G401.6 (cell line): ENCODE measurements at regions not wholly inside any gene's neighbourhood (a gene's known extent, or its start where the extent isn't known, plus 50 kb on each side); places are given as distances from the start of the nearest gene placed in this dataset.

ENCODE experiments used
- FAIRE-seq: peaks from 2 replicates; lab custom pipeline; 2012; peaks lifted over from hg19 to GRCh38; lab: Jason Lieb, UNC

GRCh38 chr10:107434854-107435253 is 270.3 kb upstream of the SORCS1 start:
- FAIRE-seq: no peak

GRCh38 chr10:107434201-107434600 is 269.7 kb upstream of the SORCS1 start:
- no peak for FAIRE-seq

GRCh38 chr10:107433605-107434004 is 269.1 kb upstream of the SORCS1 start:
- FAIRE-seq: no peak

GRCh38 chr10:107430446-107430845 is 265.9 kb upstream of the SORCS1 start:
- FAIRE-seq: no peak

- FAIRE-seq: no peak
These were observed 262.5 kb upstream of the SORCS1 start for GRCh38 chr10:107427016-107427415.

- no peak for FAIRE-seq
These were observed 261.5 kb upstream of the SORCS1 start for GRCh38 chr10:107425931-107426553.

- no peak for FAIRE-seq
These were observed 260.1 kb upstream of the SORCS1 start for GRCh38 chr10:107424628-107425027.

- FAIRE-seq: no peak
These were observed 259.4 kb upstream of the SORCS1 start for GRCh38 chr10:107423903-107424302.

GRCh38 chr10:107422681-107423080 is 258.2 kb upstream of the SORCS1 start:
- no peak for FAIRE-seq

GRCh38 chr10:107420196-107420595 is 255.7 kb upstream of the SORCS1 start:
- no peak for FAIRE-seq

- no peak for FAIRE-seq
These were observed 253.7 kb upstream of the SORCS1 start for GRCh38 chr10:107418085-107418806.

- FAIRE-seq: no peak
These were observed 252.9 kb upstream of the SORCS1 start for GRCh38 chr10:107417446-107417845.

- no peak for FAIRE-seq
These were observed 250.9 kb upstream of the SORCS1 start for GRCh38 chr10:107415446-107415845.

GRCh38 chr10:107413971-107414370 is 249.5 kb upstream of the SORCS1 start:
- no peak for FAIRE-seq

- peak; percentile 74 for FAIRE-seq
These were observed 245.0 kb upstream of the SORCS1 start for GRCh38 chr10:107409522-107409921.

GRCh38 chr10:107398115-107398514 is 233.6 kb upstream of the SORCS1 start:
- FAIRE-seq: no peak

- FAIRE-seq: no peak
These were observed 227.4 kb upstream of the SORCS1 start for GRCh38 chr10:107391901-107392300.

GRCh38 chr10:107390563-107390962 is 226.1 kb upstream of the SORCS1 start:
- FAIRE-seq: no peak

- no peak for FAIRE-seq
These were observed 218.9 kb upstream of the SORCS1 start for GRCh38 chr10:107383357-107383756.

- FAIRE-seq: no peak
These were observed 215.1 kb upstream of the SORCS1 start for GRCh38 chr10:107379601-107380000.

- FAIRE-seq: no peak
These were observed 207.3 kb upstream of the SORCS1 start for GRCh38 chr10:107371801-107372200.

- FAIRE-seq: no peak
These were observed 200.4 kb upstream of the SORCS1 start for GRCh38 chr10:107364872-107365271.

GRCh38 chr10:107362306-107362705 is 197.8 kb upstream of the SORCS1 start:
- no peak for FAIRE-seq

GRCh38 chr10:107357033-107357432 is 192.5 kb upstream of the SORCS1 start:
- no peak for FAIRE-seq
